GM23248 (cell line): ENCODE measurements at regions not wholly inside any gene's neighbourhood (a gene's known extent, or its start where the extent isn't known, plus 50 kb on each side); places are given as distances from the start of the nearest gene placed in this dataset.

ENCODE experiments used
- DNase-seq: peaks from one replicate; pipeline ENCODE4 v3.0.0-alpha.2; 2015
- H2AFZ ChIP-seq: fragments of 200-600 bp; sonication (generic); 2 replicates; pipeline ENCODE4 v1.6.1; 2016; ENCODE audit warnings: antibody characterized with exemption
- H3F3A ChIP-seq: fragments of 200-600 bp; sonication (generic); 2 replicates; pipeline ENCODE4 v1.6.1; 2016; ENCODE audit warnings: mild to moderate bottlenecking, antibody characterized with exemption, mixed run types; ENCODE audit not compliant: insufficient read depth
- H3K27ac ChIP-seq: fragments of 200-600 bp; sonication (generic); 2 replicates; pipeline ENCODE4 v1.5.1; 2016; ENCODE audit warnings: mild to moderate bottlenecking
- H3K27me3 ChIP-seq: fragments of 200-600 bp; sonication (generic); replicated peaks from 2 replicates; pipeline ENCODE4 v1.6.1; 2016; ENCODE audit warnings: mild to moderate bottlenecking; ENCODE audit not compliant: insufficient read depth
- H3K36me3 ChIP-seq: fragments of 200-600 bp; sonication (generic); 2 replicates; pipeline ENCODE4 v1.6.1; 2016; ENCODE audit warnings: low read depth, mild to moderate bottlenecking
- H3K4me1 ChIP-seq: fragments of 200-600 bp; sonication (generic); 2 replicates; pipeline ENCODE4 v1.6.1; 2016; ENCODE audit warnings: mild to moderate bottlenecking; ENCODE audit not compliant: insufficient read depth
- H3K4me2 ChIP-seq: fragments of 200-600 bp; sonication (generic); one replicate; pipeline ENCODE4 v1.6.1; 2016; ENCODE audit warnings: mild to moderate bottlenecking; ENCODE audit not compliant: unreplicated experiment
- H3K4me3 ChIP-seq: fragments of 200-600 bp; sonication (generic); 2 replicates; pipeline ENCODE4 v1.5.1; 2016; ENCODE audit warnings: mild to moderate bottlenecking
- H3K79me2 ChIP-seq: fragments of 200-600 bp; sonication (generic); 2 replicates; pipeline ENCODE4 v1.6.1; 2016; ENCODE audit warnings: mild to moderate bottlenecking; ENCODE audit not compliant: insufficient read depth
- H3K9ac ChIP-seq: fragments of 200-600 bp; sonication (generic); 2 replicates; pipeline ENCODE4 v1.6.1; 2016; ENCODE audit warnings: mild to moderate bottlenecking
- H3K9me2 ChIP-seq: fragments of 200-600 bp; sonication (generic); 2 replicates; pipeline ENCODE4 v1.6.1; 2016; ENCODE audit warnings: mixed run types, mild to moderate bottlenecking, moderate library complexity; ENCODE audit not compliant: insufficient read depth
- H3K9me3 ChIP-seq: fragments of 200-600 bp; sonication (generic); one replicate; pipeline ENCODE4 v1.6.1; 2017; ENCODE audit warnings: low read depth
- H4K20me1 ChIP-seq: fragments of 200-600 bp; sonication (generic); 2 replicates; pipeline ENCODE4 v1.6.0; 2016; ENCODE audit not compliant: insufficient read depth
- EZH2 ChIP-seq: fragments of 200-600 bp; sonication (generic); IDR thresholded peaks from 2 replicates; pipeline ENCODE4 v1.6.1; 2018; ENCODE audit warnings: antibody characterized with exemption, mild to moderate bottlenecking; ENCODE audit not compliant: insufficient read depth, poor library complexity, severe bottlenecking
- EZH2phosphoT487 ChIP-seq: fragments of 200-600 bp; sonication (generic); IDR thresholded peaks from 2 replicates; pipeline ENCODE4 v1.6.1; 2018; ENCODE audit warnings: antibody characterized with exemption, moderate library complexity, mild to moderate bottlenecking, low read depth; ENCODE audit not compliant: insufficient read depth
- WGBS, 2 experiments: methylation state at CpG; one replicate each; pipeline ENCODE4 v1.1.6; 2015 to 2017; ENCODE audit warnings: low lambda C conversion rate in 2 of 2, low coverage in 1 of 2; ENCODE audit errors: missing lambda C conversion rate in 2 of 2; 5-methylcytosine and 5-hydroxymethylcytosine counted together
- in situ Hi-C: fragments of 300-500 bp; cut with MboI; formaldehyde crosslinking; loops from 2 replicates; pipeline ENCODE4 v1.15.0; 2020

DNA sequence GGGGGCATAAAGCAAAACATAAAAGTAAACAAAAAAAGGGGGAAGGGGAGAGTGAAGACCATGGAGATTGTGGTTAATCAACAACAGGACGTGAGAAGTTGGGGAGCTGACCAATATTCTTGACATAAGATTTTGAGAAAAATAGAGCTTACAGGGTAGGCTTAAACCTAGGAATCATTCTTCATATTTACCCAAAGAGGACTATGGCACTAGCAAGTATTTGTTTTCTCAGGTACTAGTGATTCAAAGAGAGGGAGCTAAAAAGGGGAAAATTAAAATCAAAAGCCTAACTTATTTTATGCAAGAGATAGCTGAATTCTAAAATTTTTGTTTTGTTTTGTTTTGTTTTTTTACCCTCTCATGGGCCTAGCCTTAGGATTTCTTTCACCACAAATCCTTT, 427.5 kb downstream of the PIK3R1 start:
- 0 to 4% methylated on average over 1 of the region's 1 CpG for WGBS, 2 experiments
- Histone ChIP-seq H3K4me2 (no peak overlapping the region), H3K9me2 (no peaks in the 10 kb centered on the region), H3K79me2 (no peaks in the 10 kb centered on the region), H2AFZ (no peak overlapping the region), H3K4me3 (no peak overlapping the region), H4K20me1 (no peaks in the 10 kb centered on the region), H3K27me3 (no peaks in the 10 kb centered on the region), H3K36me3 (no peaks in the 10 kb centered on the region), H3F3A (no peaks in the 10 kb centered on the region), H3K9me3 (no peaks in the 10 kb centered on the region), H3K4me1 (no peaks in the 10 kb centered on the region), H3K27ac (no peak overlapping the region), H3K9ac (no peak overlapping the region)
- TF ChIP-seq EZH2phosphoT487, result no peak
- TF ChIP-seq EZH2, result no peak
- no peak for DNase-seq
- in situ Hi-C loops, result no loop called here

DNA sequence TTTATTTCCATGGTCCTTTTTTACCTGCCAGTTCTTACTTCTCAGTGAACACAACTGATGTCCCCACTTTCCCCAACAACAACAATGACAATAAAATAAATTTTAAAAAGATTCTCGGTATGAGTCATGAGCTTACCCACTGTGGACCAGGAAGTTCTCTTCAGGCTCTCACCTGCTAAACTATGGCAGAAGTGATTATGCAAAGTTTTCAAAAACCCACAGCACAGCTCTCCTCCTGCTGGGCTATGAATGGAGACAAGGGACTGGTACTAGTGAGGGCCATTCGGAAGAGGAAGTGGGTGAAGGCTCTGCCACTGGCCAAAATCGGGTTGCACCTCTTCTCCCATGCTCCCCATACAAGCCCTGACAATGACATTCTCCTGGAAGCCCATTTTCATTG, 429.4 kb downstream of the PIK3R1 start:
- Histone ChIP-seq H3K79me2 (no peaks in the 10 kb centered on the region), H3K9me2 (no peaks in the 10 kb centered on the region), H3F3A (no peaks in the 10 kb centered on the region), H3K9me3 (no peaks in the 10 kb centered on the region), H3K4me3 (no peak overlapping the region), H4K20me1 (no peaks in the 10 kb centered on the region), H3K27me3 (no peaks in the 10 kb centered on the region), H3K36me3 (no peaks in the 10 kb centered on the region), H3K4me1 (no peaks in the 10 kb centered on the region), H2AFZ (no peak overlapping the region), H3K27ac (no peak overlapping the region), H3K9ac (no peak overlapping the region), H3K4me2 (no peak overlapping the region)
- TF ChIP-seq EZH2phosphoT487 (no peak), EZH2 (no peak)
- in situ Hi-C loops, result no loop called here
- DNase-seq, result no peak
- 85 to 90% methylated on average over 3 of the region's 3 CpGs for WGBS, 2 experiments

DNA sequence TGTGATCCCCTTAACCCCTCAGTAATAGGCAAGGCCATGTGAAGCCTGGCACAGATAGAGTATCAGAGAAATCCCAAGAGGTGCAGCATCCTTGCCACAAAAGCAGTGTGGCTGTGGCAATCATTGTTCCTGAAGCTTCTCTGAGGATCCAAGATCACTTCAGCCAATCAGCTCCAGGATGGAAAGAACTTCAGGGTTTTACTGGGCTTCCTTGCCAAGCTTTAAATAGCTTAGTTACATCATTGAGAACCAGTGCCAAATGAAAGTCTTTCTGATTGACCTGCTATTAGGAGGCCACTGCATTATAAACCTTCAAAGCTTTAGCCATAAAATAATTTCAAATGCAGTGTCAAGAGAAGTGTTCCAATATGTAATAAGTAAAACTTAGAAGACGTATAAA, 430.6 kb downstream of the PIK3R1 start:
- Histone ChIP-seq H3K27me3 (no peaks in the 10 kb centered on the region), H3K4me1 (no peaks in the 10 kb centered on the region), H2AFZ (no peak overlapping the region), H3K9me2 (no peaks in the 10 kb centered on the region), H4K20me1 (no peaks in the 10 kb centered on the region), H3K9ac (no peak overlapping the region), H3K4me2 (no peak overlapping the region), H3K9me3 (no peaks in the 10 kb centered on the region), H3K4me3 (no peak overlapping the region), H3F3A (no peaks in the 10 kb centered on the region), H3K79me2 (no peaks in the 10 kb centered on the region), H3K36me3 (no peaks in the 10 kb centered on the region), H3K27ac (no peak overlapping the region)
- 31 to 35% methylated on average over 1 of the region's 1 CpG for WGBS, 2 experiments
- in situ Hi-C loops, result no loop called here
- peak; percentile 2 for DNase-seq
- TF ChIP-seq EZH2, result no peak
- no peak for TF ChIP-seq EZH2phosphoT487

DNA sequence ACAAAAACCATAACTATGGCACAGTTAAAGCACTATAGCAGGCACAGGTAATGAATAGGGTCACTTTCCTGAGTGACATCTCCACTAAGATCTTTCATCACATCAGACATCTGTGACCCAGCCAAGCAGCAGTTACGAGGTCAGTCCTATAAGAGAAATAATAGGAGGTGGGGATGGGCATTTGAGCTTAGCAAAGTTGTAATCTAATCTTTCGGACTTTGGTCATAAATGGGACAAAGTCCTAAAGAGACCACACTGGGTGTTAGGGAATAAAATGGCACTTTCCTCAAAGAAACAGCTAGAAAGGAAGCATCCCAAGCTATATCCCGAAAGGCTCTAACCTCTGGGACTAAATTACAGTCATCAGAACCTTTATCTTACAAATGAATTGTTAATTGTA, 432.2 kb downstream of the PIK3R1 start:
- H3K9me2 ChIP-seq, result no peaks in the 10 kb centered on the region
- H3K4me1 ChIP-seq, result no peaks in the 10 kb centered on the region
- H3K4me3 ChIP-seq, result no peak overlapping the region
- H3K36me3 ChIP-seq, result no peaks in the 10 kb centered on the region
- no peaks in the 10 kb centered on the region for H3F3A ChIP-seq
- H3K9me3 ChIP-seq, result no peaks in the 10 kb centered on the region
- H2AFZ ChIP-seq, result no peak overlapping the region
- no peaks in the 10 kb centered on the region for H4K20me1 ChIP-seq
- 70 to 80% methylated on average over 3 of the region's 3 CpGs for WGBS, 2 experiments
- TF ChIP-seq EZH2phosphoT487 (no peak), EZH2 (no peak)
- no peak for DNase-seq
- in situ Hi-C loops, result no loop called here
- no peaks in the 10 kb centered on the region for H3K27me3 ChIP-seq
- H3K9ac ChIP-seq, result no peak overlapping the region
- no peak overlapping the region for H3K4me2 ChIP-seq
- no peaks in the 10 kb centered on the region for H3K79me2 ChIP-seq
- H3K27ac ChIP-seq, result no peak overlapping the region
